ENCODE measurements at regions not wholly inside any gene's neighbourhood (a gene's known extent, or its start where the extent isn't known, plus 50 kb on each side); places are given as distances from the start of the nearest gene placed in this dataset.
A peak's percentile ranks its signal among the peaks of the same experiment; 100 is the strongest.

DNA sequence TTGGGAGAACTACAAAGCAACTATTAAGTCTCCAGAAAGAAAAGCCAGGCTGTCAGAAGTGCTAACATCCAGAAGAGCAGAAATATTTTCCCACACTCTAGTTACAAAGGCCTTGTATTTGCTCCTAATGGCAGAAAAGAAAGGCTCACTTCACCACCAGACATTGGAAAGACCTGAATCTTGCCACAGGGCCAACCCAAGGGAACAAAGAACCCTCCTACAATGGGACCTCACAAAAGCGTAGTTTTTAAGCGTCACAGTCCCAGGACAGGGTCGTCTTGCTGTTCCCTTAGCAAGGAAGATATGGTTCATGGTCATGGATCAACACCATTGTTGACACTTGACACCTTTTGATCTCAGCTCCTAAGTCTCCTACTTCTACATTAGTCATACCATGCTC, 119.1 kb downstream of the RPS29 start:
- FAIRE-seq (no peak), DNase-seq (ENCODE audit: insufficient read length, low spot score) (no peak)

DNA sequence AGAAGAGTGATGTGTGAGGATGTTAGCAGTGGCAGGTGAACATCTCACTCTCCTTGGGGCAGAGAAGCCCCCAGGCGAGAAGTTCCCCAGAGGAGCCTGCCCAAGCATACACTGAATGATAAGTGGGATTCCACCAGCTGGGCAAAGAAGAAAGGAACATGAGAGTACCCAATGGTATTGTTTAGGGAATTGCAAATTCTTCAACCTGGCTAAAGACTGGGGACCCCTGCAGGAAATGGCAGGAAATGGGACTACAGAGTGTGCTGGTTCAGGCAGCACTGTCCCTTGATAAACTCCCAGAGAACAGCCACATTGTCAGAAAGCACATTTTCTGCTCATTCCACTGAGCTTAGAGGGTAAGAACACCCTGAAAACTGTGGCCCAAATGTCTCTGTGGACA, 121.3 kb downstream of the RPS29 start:
- DNase-seq (ENCODE audit: insufficient read length, low spot score) (no peak), FAIRE-seq (peak; percentile 60)

DNA sequence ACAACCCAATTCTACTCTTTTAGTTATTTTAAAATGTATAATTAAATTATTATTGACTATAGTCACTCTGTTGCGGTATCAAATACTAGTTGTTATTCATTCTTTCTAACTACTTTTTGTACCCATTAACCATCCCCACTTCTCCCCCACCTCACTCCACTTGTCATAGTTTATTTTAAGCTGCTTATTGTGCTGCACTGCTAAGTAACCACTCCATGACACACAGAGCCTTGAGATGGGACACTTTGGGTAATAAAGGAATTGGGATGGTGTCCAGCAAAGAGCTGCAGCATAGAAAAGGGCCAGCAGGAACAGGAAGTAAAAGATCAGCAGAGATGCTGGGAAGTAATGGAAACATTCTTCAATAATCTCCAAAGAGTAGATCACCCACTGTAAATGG, 123.0 kb downstream of the RPS29 start:
- DNase-seq (ENCODE audit: insufficient read length, low spot score) = no peak
- FAIRE-seq = no peak

DNA sequence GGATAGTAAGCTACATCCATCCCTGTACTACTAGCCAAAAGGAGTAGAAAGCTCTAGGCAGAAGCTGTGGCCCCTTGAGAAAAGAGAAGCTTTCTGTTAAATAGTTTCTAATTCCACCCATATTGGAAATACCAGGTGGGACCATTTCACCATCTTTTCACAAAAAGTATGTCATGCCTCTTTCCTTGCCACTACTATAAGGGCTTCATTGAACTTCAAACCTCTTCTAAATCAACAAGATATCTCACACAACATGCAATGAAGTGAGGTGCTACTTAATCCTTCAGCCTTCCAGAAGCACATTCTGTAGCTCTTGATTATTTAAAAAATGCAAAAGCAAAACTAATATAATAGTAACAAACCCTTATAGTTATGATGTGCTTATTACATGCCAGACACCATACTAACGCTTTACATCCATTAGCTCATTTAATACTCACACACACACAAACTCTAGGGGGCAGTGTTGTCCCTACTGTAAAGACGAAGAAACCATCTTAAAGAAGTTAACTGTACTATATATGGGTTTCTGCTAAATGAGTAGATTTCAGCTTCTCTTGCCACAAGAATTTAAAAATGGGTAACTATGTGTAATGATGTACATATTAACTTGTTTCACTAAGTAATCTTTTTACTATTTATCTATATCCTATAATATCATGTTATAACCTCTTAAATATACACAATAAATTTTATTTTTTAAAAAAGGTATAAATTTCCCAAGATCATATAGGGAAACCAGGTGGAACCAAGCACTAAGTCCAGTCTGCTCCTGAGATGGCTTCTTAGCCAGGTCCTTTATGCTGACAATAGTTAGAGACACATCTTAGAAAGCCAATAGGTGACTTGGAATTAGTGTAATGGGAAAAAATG, 124.4 kb downstream of the RPS29 start:
- FAIRE-seq (no peak), DNase-seq (ENCODE audit: insufficient read length, low spot score) (peak; percentile 20)

DNA sequence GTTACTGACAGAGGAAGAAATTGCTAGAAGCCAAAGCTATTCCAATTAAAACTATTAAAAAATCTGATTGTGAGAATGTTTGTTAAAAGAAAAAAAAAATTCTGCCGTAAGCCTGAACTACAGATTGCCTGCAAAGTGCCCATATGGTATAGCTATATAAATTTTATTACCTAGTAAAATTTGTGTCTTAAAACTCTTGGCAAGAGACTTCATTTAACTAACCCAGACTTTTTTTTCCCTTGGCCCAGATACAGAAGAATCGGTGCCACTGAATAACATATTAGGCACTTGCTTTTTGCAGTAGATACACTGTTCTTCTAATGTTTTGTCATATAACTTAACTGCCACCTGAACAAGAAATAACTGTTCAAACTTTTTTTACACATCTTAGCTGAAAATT, 125.5 kb downstream of the RPS29 start:
- DNase-seq (ENCODE audit: insufficient read length, low spot score) = no peak
- no peak for FAIRE-seq

DNA sequence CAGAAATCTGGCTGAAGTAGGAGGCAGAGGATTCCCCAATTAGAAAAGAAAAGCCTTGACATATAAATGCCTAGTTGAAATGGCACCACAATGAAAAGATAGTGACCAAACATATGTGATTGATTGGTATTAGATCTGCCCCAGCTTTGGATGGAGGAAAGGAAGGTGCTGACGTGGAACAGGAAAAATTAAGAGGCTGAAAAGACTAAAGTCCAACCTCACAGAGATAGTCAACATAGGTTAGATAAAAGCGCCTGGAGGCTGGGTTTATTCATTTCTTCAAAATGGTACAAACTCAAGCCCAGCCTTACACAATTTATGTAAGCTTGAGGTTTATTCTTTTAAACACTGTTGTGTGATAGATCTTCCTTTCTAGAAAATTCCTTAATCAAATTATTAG, 129.6 kb downstream of the RPS29 start:
- FAIRE-seq = no peak
- DNase-seq (ENCODE audit: insufficient read length, low spot score) = no peak

DNA sequence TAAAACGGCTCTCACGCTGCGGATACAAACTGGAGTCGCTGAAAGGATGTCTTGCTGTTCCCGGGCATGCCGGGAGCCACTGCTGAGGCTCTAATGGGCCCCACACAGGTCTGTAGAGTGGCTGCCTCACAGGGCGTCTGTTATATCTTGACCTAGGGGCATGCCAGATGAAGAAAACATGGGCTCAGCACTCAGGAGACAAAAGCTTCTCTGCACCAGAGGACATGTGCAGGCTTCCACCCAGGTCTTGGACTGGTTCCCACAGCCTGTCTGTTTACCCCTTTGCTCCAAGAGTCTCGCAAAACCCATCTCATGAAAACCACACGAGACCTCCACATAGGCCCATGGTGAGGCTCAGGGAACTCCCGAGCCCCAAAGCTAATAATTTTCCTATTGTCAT, 134.2 kb downstream of the RPS29 start:
- FAIRE-seq = no peak
- no peak for DNase-seq (ENCODE audit: insufficient read length, low spot score)

DNA sequence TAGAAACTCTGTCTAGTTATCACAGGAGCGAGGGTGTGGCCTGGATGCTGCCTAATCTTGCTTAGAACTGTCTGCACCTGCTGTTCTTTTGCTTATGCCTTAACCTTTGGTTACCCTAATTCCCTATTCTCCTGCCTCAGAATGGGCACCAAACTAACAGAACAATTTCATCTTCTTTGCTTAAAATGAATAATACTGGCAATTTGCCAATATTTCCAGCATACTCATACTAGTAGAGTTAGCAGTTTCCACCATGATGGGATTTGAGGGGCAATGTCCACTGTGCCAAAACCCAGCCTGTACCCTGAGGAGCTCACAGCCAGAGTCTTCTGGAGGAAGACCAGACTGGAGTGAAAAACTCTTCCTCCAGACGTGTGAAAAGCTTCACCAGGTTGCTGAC, 136.4 kb downstream of the RPS29 start:
- FAIRE-seq (no peak), DNase-seq (ENCODE audit: insufficient read length, low spot score) (no peak)

DNA sequence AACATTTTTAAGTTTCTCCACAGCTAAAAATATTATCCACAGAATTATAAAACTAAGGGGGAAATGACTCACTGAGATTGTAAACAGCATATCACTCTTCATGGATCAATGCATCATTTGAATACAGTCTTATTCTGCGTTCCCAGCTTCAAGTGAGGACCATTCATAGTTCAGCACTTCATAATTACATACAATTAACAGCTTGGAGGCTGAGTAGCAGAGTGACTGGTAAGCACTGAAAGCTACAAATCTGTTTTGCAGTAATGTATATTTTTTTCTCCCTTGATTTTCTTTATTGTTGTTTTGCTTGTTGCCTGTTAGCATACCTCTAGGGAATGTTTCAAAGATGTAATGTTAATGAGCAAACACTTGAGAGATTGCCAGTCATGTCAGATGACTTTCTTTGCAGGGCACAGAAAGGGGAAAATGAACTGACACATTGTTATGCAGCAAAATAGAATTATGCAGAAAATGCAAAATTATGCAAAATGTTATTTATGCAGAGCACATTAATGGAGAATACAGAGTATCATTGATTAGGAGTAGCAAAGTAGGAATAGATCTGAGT, 138.6 kb downstream of the RPS29 start:
- DNase-seq (ENCODE audit: insufficient read length, low spot score) (no peak), FAIRE-seq (no peak)

DNA sequence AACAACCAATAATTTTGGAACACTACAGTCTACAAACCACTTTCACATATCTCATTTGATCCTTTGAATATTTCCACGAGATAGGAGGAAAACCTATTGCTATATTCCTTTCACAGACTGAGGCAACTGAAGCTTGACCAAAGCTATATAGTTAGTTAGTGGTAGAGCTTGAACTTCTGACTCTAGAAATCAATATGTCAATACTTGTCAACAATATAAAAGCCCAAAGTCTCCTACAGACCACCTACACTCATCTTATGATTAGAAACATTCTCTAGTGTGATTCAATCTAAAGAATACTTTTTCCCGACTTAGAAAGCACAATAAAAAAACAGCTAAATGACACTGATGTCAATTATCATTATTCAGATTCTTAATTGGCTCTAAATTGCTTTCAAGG, 139.4 kb downstream of the RPS29 start:
- DNase-seq (ENCODE audit: insufficient read length, low spot score) = no peak
- no peak for FAIRE-seq

DNA sequence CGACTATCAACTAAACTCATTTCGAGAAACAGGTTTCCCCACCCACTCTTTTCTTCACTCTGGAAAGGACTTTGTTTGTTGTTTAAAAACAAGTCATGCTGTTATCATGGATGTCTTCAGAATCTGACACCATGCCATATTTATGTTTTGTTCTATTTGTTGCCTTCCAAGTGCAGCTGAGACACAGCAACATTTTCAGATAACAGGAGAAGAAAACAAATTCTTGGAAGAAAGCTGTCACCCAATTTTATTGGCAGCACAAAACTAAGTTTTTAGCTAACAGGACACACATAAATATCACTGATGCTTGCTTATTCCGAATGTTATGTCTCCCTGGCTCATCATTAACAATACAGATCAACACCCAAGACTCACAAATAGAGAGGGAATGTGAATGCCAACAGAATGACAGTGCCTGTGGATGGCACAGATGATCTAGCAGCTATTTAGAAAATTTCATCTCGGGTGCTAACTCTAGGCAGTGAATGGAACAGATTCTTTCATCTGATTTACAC, 147.9 kb downstream of the RPS29 start:
- no peak for FAIRE-seq
- DNase-seq (ENCODE audit: insufficient read length, low spot score) = no peak

DNA sequence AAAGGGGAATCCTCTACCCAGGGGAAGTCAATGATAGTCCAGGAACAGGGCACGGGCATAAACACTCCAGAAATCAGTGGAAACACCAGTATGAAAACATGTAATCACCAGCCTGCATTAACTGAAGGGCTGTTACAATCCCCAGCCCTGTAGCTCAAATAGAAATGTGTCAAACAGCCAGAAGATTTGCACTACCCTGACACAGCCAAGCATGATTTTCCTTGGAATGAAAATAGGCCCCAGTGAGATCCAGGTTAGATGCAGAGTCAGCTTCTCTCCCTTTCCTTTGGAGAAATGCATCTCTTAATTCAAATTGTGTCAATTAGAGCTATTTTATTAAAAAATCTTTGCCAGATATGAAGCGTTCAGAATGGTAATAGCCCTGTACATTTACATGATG, 158.1 kb downstream of the RPS29 start:
- DNase-seq (ENCODE audit: insufficient read length, low spot score) (no peak), FAIRE-seq (no peak)

DNA sequence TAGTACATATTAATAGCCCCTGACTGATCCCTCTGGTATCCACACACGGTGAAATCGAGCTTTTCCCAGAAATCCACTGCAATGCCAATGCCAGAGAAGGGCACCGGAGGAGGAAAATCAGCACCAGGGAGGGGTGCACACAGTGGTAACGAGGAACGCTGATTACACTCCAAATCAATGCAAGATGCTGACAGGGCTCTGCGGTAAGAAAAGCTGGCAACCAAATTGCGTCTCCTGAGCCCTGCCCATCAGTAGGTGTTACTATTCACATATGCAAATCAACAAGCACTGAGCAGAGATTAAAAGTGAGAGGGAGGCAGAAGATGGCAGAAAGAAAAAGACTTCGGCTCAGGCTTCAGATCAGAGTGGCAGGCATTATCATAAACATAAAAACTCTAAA, 159.1 kb downstream of the RPS29 start:
- DNase-seq (ENCODE audit: insufficient read length, low spot score) = no peak
- FAIRE-seq = no peak

DNA sequence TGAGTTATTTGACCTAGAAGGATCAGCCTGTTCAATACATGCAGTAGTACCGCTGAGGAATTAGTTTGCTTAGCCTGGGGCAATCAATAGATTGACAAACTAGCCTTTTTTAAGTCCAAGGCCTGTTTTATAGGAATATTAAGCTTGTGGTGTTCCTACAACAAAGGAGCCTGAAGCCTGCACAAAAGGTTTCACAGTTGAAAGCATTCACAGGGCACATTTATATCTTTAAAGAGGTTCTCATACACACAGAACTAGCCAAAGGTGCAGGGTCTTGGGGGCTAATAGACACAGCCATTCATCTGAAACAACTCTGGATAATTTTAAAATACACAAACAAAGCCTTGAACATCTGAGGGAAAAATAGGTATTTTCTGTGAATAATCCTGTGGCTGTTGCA, 160.3 kb downstream of the RPS29 start:
- no peak for FAIRE-seq

DNA sequence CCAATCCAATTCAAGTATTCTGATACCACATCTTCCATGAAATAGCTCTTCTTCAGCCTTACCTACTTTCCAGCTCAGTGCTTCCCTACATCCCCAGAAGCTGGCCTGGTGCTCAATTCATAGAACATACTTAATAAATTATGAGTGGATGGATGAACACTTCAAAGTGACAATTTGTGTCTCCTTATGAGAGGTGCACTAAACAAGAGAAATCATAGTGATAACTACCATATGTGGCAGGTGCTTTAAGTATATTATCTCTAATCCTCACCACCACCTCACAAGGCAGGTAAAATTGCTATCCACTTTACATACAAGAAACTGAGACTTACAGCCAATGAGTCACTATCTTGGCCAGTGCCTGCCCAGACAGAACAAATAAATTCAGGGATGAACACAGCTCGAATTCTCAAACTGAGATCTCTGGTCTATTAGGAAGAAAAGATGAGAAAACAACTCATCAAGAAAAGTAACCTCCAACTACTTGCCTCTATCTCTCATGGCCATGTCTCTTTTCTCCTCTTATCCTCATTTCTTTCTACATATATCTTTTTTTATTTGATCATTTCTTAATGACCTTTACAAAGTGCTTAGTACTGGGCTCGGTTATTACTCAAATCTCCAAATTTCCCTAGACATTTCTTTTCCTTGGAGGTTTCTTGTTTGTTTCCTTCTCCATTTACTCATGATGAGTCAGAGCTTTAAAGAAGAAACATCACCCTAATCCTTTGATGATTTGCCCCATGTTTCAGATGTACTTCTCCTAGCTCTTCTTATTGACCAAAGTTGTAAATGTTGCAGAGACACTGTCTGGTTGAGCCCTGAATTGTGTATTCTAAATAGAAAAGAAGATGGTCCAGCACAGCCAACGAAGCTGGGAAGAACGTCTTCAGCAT, 161.5 kb downstream of the RPS29 start:
- DNase-seq (ENCODE audit: insufficient read length, low spot score) (no peak), FAIRE-seq (no peak)

More for the DNA sequence above, 160.3 kb downstream of the RPS29 start:
- no peak for DNase-seq (ENCODE audit: insufficient read length, low spot score)

DNA sequence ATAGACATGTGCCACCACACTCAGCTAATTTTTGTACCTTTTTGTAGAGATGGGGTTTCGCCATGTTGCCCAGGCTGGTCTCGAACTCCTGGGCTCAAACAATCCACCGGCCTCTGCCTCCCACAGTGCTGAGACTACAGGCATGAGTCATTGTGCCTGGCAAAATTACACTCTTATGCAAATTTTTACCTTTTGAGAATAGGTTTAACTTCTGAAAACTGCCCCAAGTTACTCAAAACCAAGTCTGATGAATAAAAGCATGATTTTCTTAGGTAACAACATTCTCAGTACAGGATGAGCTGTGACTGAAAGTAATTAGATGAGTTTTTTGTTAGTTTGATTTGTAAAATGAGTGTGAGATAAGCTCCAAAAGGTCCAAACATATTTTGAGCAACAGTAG, 166.0 kb downstream of the RPS29 start:
- DNase-seq (ENCODE audit: insufficient read length, low spot score) (no peak), FAIRE-seq (no peak)

DNA sequence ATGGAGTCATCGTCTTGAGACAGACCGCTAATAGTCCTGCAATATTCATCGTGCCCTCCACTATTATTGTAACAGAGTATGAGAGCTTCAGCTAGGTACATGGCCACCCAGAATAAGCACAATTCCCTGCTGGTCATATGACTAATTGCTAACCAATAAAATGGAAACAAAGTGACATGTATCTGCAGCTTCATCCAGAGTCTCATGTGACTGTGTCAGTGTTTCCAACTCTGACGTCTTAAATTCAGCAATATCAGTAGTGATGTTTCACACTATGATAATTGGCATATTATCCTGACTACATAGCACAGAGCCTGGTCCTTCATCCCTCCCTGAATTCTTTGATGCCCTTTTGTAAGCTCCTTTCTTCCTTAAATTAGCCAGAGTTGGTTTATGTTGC, 167.4 kb downstream of the RPS29 start:
- DNase-seq (ENCODE audit: insufficient read length, low spot score) (no peak), FAIRE-seq (no peak)

DNA sequence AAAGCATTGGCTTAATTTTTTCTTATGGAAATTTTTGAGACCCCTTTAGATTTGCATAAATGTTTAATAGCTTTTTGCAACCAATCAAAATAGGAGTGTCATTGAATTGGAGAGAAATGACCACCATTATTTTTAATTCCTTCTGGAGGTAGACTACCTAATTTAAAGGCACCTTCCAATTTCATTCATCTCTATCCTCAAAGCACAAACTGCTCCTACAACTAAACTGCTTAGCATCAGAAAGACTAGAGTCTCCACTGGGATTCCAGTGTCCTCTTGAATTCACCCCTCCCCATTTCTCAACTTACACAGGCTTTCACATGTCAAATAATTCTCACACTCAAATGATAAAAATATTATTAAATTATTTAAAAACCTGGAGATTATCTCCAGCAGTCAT, 168.4 kb downstream of the RPS29 start:
- FAIRE-seq (no peak), DNase-seq (ENCODE audit: insufficient read length, low spot score) (no peak)

DNA sequence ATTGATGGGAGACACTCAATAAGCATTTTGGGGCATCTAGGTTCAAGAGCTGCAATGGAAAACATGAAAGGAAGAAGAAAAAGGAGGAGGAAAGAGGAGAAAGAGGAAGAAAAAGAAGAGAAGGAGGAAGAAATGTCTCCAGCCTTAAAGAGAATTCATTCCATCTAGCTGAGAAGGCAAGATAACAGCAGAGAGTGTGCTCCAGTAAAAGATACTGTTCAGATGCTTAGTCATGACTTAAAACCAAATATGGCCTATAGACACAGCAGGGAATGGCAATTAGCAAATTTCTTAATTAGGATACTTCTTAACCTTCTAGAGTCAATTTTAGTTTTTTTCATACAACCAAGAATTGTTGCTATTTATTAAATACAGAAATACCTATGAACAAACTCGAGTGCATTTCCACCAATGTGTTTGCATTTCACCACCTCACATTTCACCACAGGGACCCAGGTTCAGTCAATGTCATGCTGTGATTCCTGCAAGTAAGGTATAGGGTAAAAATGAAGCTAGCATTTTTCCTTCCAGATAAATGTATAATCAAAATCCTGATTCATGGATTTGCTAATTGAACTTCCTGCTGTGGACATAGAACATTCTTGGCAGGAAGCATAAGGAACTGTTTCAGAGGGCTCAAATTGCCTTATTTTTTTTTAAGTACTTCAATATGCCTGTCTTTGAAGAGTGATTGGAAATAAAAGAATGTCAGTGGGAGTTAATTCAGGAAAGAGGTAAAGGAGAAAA, 177.8 kb downstream of the RPS29 start:
- no peak for FAIRE-seq
- no peak for DNase-seq (ENCODE audit: insufficient read length, low spot score)

DNA sequence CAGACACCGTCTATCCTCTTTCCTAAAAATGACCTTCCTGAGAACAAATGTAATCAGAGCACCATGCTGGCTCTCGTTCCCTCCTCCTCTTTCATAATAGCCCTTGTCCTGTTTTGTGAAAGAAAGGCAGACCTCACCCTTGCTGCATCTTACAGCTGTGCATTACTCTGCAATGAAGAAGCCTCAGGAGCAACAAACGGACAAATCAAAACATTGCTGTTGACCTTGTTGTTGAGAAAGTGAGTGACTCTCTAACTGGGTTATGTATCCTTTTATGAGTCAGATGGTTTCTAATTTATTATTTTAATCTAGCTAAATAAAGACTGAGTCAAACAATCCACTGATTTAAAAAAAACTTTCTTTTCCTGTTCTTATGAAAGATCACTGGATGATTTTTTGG, 180.9 kb downstream of the RPS29 start:
- no peak for DNase-seq (ENCODE audit: insufficient read length, low spot score)
- FAIRE-seq = peak; percentile 4

DNA sequence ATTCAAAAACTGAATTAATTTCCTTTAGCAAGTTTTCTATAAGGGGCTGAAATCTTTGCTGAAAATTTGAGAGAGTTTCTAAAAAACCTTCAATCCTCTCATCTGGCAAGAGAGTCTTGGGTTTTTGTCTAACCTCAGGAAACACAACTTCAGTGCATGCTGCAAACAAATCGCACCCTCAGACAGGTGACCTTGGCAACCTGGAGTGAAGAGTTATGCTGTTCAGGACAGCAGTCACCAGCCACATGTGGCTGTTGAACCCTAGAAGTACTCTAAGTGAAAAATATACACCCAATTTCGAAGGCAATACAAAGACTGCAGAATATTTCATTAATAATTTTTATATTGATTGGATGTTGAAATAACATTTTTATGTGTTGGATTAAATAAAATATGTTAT, 184.8 kb downstream of the RPS29 start:
- FAIRE-seq (no peak), DNase-seq (ENCODE audit: insufficient read length, low spot score) (no peak)
